Neural crest cell (in vitro differentiated cells): ENCODE measurements at regions not wholly inside any gene's neighbourhood (a gene's known extent, or its start where the extent isn't known, plus 50 kb on each side); places are given as distances from the start of the nearest gene placed in this dataset.

ENCODE experiments used
- DNase-seq: peaks from one replicate; pipeline ENCODE4 v3.0.0; 2021; ENCODE audit warnings: low read depth, mixed read lengths, low spot score
- H3K27ac Mint-ChIP-seq: one replicate; pipeline ENCODE4 v1.8.0; 2021; ENCODE audit warnings: mild to moderate bottlenecking, mixed read lengths; ENCODE audit not compliant: unreplicated experiment
- H3K27me3 Mint-ChIP-seq: 2 replicates; pipeline ENCODE4 v1.8.0; 2021; ENCODE audit warnings: low read depth, mild to moderate bottlenecking, mixed read lengths
- H3K36me3 Mint-ChIP-seq: 2 replicates; pipeline ENCODE4 v1.8.0; 2021; ENCODE audit warnings: low read depth, mild to moderate bottlenecking, mixed read lengths
- H3K4me1 Mint-ChIP-seq: 2 replicates; pipeline ENCODE4 v1.8.0; 2021; ENCODE audit warnings: mixed read lengths
- H3K4me3 Mint-ChIP-seq: one replicate; pipeline ENCODE4 v1.8.0; 2021; ENCODE audit warnings: mild to moderate bottlenecking, mixed read lengths
- H3K9me3 Mint-ChIP-seq: 2 replicates; pipeline ENCODE4 v1.8.0; 2021; ENCODE audit warnings: mixed read lengths
- TF ChIP-seq, protein P1 (sequence below): fragments of 200-600 bp; sonication (generic); conservative IDR thresholded peaks from 2 replicates; pipeline ENCODE4 v1.5.0; 2021; ENCODE audit warnings: antibody characterized with exemption, mild to moderate bottlenecking

GRCh38 chr3:145983101-145983500 lies 177.9 kb downstream of the PLOD2 start:
- Mint-ChIP-seq H3K4me3 (no peak overlapping the region), H3K4me1 (no peaks in the 10 kb centered on the region), H3K27ac (no peak overlapping the region), H3K27me3 (no peaks in the 10 kb centered on the region), H3K36me3 (no peaks in the 10 kb centered on the region), H3K9me3 (peaks cover 10% of the 10 kb centered on the region)
- TF ChIP-seq, protein P1, sequence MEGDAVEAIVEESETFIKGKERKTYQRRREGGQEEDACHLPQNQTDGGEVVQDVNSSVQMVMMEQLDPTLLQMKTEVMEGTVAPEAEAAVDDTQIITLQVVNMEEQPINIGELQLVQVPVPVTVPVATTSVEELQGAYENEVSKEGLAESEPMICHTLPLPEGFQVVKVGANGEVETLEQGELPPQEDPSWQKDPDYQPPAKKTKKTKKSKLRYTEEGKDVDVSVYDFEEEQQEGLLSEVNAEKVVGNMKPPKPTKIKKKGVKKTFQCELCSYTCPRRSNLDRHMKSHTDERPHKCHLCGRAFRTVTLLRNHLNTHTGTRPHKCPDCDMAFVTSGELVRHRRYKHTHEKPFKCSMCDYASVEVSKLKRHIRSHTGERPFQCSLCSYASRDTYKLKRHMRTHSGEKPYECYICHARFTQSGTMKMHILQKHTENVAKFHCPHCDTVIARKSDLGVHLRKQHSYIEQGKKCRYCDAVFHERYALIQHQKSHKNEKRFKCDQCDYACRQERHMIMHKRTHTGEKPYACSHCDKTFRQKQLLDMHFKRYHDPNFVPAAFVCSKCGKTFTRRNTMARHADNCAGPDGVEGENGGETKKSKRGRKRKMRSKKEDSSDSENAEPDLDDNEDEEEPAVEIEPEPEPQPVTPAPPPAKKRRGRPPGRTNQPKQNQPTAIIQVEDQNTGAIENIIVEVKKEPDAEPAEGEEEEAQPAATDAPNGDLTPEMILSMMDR: no peak
- no peak for DNase-seq
